ENCODE measurements at regions not wholly inside any gene's neighbourhood (a gene's known extent, or its start where the extent isn't known, plus 50 kb on each side); places are given as distances from the start of the nearest gene placed in this dataset.
"Not testable (repeated sequence)": the region's sequence is repeated elsewhere in the genome, so short reads cannot be mapped to it uniquely, and the experiment has no call there.

DNA sequence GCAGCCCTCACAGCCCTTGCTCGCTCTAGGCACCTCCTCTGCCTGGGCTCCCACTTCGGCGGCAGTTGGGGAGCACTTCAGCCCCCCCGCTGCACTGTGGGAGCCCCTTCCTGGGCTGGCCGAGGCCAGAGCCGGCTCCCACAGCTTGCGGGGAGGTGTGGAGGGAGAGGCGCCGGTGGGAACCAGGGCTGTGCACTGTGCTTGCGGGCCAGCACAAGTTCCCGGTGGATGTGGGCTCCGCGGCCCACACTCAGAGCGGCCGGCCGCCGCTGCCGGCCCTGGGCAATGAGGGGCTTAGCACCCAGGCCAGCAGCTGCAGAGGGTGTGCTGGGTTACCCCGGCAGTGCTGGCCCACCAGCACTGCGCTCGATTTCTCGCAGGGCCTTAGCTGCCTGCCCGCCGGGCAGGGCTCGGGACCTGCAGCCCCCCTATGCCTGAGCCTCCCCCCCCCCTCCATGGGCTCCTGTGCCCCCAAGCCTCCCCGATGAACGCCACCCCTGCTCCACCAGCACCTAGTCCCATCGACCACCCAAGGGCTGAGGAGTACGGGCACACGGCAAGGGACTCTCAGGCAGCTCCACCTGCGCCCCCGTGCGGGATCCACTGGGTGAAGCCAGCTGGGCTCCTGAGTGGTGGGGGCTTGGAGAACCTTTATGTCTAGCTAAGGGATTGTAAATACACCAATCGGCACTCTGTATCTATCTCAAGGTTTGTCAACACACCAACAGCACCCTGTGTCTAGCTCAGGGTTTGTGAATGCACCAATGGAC lies 224.8 kb downstream of the ZNF608 start:
- no peak for DNase-seq

- DNase-seq, result peak in 8 of 58 donors; percentile 3 to 55 (median 24)
Measured at GRCh38 chr5:124519396-124519795, 227.0 kb downstream of the ZNF608 start.

GRCh38 chr5:124516567-124516966 lies 229.9 kb downstream of the ZNF608 start:
- no peak for DNase-seq

- DNase-seq, result no peak
Measured at GRCh38 chr5:124515497-124516245, 230.8 kb downstream of the ZNF608 start.

DNA sequence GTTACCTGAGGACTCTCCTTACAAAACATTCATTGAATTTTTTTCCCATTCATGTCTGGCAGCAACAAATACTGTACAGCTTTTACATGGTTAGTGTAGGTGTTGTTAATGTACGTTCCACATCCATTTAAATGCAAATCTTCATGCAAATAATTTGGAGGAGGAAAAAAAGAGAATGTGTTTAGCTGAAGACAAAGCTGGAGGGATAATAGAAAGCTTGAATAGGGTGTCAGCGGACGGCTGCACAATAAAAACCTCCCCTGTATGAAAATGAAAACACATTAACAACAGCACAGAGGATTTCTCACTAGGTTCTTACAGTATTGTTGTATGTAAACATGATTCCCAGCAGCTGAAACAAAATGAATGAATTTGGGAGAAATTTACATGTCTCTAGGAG lies 231.5 kb downstream of the ZNF608 start:
- no peak for DNase-seq

DNA sequence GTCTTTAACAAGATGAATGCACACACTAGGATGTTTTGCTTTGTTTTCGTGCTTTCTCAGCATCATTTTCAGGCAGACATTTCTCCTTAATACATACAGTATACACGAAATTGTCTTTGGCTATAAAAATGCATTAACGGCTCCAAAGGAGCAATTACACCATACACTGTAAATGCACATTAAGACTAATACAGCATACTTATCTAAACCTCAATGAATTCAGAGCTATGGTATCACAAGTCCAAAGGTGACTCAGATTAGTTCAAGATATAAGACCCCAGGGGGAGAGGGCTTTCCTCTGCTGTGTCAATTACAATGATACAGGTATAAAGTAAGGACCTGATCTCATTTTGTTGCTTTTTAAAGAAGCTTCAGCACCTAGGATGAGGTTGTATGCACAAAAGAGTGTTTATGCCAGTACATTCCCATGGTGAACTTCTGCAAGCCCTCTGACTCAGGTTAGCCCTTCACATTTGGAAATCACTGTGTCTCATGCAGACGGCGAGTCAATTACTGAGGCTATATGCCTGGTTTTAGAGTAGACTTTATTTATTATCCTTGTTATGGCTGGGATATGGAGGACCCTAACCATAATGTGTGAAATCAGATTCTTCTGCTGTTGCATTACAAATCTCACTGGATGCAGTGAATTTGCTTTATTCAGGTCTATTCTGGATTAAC lies 233.3 kb downstream of the ZNF608 start:
- DNase-seq, result no peak

DNA sequence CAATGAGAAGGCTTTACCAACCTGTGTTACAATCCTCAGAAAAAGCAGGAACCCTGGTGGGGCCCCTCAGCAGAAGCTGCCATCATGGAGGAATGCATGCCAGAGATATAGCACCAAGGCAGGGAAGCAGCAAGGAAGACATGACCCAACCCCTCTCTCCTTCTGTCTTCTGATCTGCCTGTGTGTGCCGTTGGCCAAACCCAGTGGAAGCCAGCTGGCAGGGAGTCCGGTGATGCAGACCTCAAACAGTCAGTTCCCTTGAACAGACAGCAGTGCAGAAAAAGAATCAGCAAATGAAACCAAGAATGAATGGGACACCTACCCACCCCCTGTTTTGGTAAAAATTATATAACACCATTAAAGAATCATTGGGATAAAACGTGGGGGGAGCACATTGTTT lies 234.2 kb downstream of the ZNF608 start:
- peak in 6 of 58 donors; percentile 1 to 26 (median 18) for DNase-seq

DNA sequence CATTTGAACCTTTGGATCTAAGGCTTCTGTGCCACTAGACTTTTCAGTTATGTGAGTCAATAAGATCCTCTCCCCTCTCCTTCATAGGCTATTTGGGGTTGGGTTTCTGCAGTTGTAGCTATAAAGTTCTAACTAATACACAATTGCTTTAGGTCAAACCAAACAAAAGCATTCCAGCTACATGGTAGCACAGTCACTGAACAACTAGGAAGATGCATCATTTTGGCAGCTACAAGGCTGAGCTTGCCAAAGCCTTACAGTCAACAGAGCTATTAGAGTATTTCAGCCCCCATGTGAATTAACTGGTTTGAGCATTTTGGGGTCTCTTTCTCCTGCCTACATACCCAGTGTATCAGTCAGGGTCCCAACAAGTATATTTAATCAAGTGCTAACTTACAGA lies 234.6 kb downstream of the ZNF608 start:
- no peak for DNase-seq

- DNase-seq, result no peak
Measured at GRCh38 chr5:124507688-124508087, 238.8 kb downstream of the ZNF608 start.

DNA sequence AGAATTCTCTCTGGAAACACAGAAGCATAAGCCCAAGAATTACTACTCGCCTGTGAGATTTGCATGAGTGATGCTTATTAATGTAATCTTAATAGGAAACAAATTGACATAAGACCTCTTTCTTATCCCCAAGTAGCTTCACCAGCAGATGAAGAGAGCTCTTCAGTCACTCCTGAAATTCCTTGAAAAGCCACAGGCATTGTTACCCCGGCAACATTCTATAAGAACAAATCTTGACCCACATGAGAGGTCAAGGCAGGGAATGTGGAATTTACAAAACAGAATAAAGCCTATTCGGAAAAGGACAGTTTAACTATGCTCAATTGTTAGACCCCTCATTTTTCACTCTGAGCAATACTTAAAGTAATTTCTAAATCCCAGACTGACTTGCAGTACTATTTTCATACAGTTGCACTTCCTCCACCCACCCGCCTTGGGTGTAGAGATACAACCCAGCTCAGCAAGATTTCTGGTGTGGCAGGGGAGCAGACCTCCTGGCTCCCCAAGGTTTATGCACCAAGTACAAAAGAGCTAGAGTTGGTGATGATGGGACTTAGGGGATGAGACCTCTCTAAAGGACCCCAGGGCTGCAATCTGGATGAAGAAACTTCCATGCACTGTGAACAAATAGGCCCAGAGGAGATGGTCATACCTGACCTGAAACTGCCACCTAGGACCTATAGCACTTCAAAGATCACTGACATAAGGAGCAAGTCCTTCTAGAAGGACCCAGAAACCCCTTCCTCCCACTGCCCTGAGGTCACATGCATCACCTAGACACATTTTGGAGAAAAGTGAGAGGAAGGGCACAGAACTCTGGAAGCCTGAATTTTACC lies 242.1 kb downstream of the ZNF608 start:
- DNase-seq, result no peak

- no peak for DNase-seq
Measured at GRCh38 chr5:124502551-124502950, 243.9 kb downstream of the ZNF608 start.

DNA sequence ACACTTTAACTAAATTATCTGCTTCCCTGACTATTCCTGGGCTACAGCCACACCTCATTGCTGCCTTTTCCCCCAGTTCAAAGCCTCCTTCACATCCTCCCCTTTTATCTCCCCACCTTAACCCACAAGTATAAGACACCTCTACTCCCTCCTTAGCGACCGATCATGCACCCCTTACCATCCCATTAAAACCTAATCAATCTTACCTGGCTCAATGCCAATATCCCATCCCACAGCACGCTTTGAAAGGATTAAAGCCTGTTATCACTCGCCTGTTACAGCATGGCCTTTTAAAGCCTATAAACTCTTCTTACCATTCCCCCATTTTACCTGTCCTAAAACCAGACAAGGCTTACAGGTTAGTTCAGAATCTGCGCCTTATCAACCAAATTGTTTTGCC lies 246.6 kb downstream of the ZNF608 start:
- DNase-seq, result not testable (repeated sequence)

- not testable (repeated sequence) for DNase-seq
Measured at GRCh38 chr5:124496968-124497367, 249.5 kb downstream of the ZNF608 start.

- DNase-seq, result no peak
Measured at GRCh38 chr5:124494540-124495116, 251.8 kb downstream of the ZNF608 start.

DNA sequence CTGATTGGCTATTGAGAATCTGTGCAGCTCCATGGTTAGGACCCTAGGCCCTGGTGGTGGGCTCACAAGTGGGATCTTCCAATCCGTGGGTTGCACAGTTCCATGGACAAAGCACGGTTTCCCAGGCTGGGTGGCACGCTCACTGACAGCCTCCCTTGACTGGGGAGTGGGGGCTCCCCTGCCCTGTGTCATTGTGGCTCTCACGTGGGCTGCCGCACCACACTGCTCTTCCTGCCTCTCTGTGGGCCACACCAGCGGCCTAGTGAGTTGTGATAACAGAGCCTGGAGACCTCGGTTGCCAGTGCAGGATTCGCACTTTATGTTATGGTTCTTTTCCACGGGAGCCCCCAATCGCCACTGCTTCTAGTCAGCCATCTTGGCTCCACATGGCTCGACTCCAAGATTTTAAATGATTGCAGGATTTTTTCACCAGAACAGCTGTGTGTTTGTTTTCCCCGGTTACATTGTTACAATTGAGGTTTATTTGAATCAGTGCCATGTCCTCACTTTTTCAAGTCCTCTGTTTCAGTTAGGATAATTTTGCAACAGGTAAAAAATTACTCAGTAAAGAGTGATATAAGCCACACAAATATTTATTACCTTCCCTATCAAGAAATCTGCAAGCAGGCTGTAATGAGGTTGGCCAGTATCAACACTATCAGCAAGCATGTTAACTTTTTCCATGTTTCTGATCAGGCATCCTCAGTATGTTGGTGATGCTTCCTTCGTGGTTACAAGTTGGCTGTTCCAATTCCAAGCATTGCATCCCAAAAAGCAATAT lies 253.8 kb downstream of the ZNF608 start:
- DNase-seq, result no peak

GRCh38 chr5:124490315-124490714 lies 256.1 kb downstream of the ZNF608 start:
- not testable (repeated sequence) for DNase-seq

- DNase-seq, result no peak
Measured at GRCh38 chr5:124481419-124481818, 265.0 kb downstream of the ZNF608 start.

DNA sequence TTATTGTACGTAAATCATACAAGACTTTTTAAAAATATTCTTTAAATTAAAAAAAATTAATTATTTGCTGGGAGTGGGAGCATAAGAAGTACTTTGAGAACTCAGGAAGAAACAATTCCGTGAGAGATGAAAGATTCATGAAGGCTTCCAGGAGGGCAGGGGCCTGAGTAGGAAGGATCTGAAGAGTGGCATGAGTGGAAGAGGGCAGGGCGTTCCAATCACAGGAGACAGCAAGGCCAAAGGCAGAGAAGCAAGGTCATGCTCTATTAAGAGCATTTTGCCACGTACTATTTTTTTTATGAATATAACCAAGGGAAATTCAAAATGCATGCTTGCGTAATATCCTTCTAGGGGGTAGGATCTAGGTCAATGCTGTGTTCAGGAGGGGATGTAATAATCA lies 265.5 kb downstream of the ZNF608 start:
- DNase-seq, result no peak

DNA sequence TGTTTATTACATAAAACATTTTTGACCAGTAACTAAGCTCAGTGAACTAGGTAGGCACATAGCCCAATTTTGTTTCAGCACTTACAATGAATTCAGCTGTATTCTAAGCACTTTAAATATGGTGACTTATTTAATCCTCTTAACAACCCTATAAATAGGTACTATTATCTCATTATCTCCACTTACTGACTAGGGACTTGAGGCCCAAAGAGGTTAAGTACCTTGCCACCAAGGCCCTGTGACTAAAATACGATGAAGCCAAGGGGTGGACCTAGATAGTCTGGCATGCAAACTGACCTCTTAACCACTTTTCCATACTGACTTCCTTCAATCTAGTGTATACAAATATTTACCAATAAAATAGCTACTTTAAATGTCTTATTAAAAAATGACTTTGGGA lies 266.4 kb downstream of the ZNF608 start:
- DNase-seq, result no peak

DNA sequence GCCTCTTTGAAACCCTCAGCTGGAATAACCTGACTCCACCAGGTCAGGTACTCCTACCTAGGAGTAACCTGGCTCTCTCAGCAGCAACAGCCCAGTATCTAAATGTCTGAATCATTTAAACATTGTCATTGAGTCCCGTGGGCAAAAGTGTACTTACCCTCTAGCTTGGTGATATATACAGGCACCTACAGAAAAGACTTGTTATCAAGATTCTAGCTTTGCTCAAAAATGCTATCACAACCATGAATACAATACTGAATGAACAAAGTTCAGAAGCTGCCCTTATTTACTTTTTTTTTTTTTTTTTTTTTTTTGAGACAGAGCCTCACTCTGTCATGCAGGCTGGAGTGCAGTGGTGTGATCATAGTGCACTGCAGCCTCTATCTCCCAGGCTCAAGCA lies 268.2 kb downstream of the ZNF608 start:
- no peak for DNase-seq
